ENCODE measurements at regions not wholly inside any gene's neighbourhood (a gene's known extent, or its start where the extent isn't known, plus 50 kb on each side); places are given as distances from the start of the nearest gene placed in this dataset.

DNA sequence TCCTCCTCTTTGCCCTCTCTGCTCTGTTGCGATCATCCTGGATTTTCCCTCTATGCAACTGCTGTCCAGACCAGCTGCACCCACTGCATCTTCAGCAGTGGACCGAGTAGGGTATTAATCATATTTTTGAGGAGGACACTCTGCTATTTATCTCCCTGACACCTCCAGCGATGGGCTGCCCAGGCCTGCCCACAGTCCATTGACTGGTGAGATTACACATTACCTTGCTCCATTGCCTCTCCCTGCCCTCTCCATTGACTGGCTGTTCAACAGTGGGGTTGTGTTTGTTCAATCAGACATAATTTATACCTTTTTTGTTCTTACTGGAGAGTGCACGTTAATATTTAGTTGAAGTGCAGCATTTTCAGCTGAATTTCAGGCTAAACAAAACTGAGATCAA is 559.3 kb upstream of the ARRDC4 start:
- POLR2A ChIA-PET = no interaction called here
- TF ChIP-seq JUN (IDR thresholded peaks at IDR 0.05; ENCODE audit: borderline replicate concordance, insufficient read depth, insufficient read length, low read depth) = no peak
- TF ChIP-seq POLR2AphosphoS5 (IDR thresholded peaks at IDR 0.05; ENCODE audit: insufficient read depth, low read depth, low read length) = no peak
- TF ChIP-seq FOS (IDR thresholded peaks at IDR 0.05; ENCODE audit: borderline replicate concordance, insufficient read depth, low read length) = no peak
- no peak for TF ChIP-seq EZH2 (IDR thresholded peaks at IDR 0.05; ENCODE audit: borderline replicate concordance, low read depth, low read length, severe bottlenecking)
- TF ChIP-seq GATA2 (IDR thresholded peaks at IDR 0.05; ENCODE audit: insufficient read depth, insufficient read length, low read depth, low read length) = no peak
- TF ChIP-seq MYC (IDR thresholded peaks at IDR 0.05; ENCODE audit: low read depth, low read length) = no peak
- Histone ChIP-seq H4K20me1 (replicated peaks; ENCODE audit: control insufficient read depth, extremely low read depth, insufficient read depth, low read length) (no peaks in the 10 kb centered on the region), H3K4me3 (replicated peaks in 1 of 3; ENCODE audit: insufficient read depth in 1 of 3, low read depth in 1 of 3, low read length in 3 of 3) (no peak overlapping the region), H3K9me3 (replicated peaks; ENCODE audit: control insufficient read depth, insufficient read depth, low read length) (no peaks in the 10 kb centered on the region), H3K4me1 (ENCODE audit: control insufficient read depth, extremely low read depth, insufficient read depth, low read length) (no peaks in the 10 kb centered on the region), H3K27ac (ENCODE audit: insufficient read depth, low read depth, low read length) (no peak overlapping the region), H3K9me1 (replicated peaks; ENCODE audit: control insufficient read depth, extremely low read depth, insufficient read depth, low read length) (no peaks in the 10 kb centered on the region), H3K4me2 (ENCODE audit: insufficient read depth, low read length) (no peak overlapping the region), H3K36me3 (ENCODE audit: control insufficient read depth in 2 of 2, extremely low read depth in 1 of 2, insufficient read depth in 2 of 2, low read length in 2 of 2) (no peaks in the 10 kb centered on the region), H2AFZ (ENCODE audit: low read depth, low read length) (no peak overlapping the region), H3K27me3 (ENCODE audit: control insufficient read depth in 2 of 2, insufficient read depth in 2 of 2, low read length in 2 of 2) (no peaks in the 10 kb centered on the region), H3K9ac (replicated peaks; ENCODE audit: extremely low read depth, insufficient read depth, low read length) (no peak overlapping the region), H3K79me2 (ENCODE audit: control insufficient read depth, insufficient read depth, low read length) (no peaks in the 10 kb centered on the region)
- DNase-seq (ENCODE audit: low read depth, low spot score) = no peak
- dilution Hi-C loops (cut with MboI; ENCODE audit: extremely low pct_ligation_motif_present, low sequenced_read_pairs) = no loop called here
- intact Hi-C loops (cut with micrococcal nuclease) = no loop called here
- CTCF ChIA-PET = no interaction called here
- no TSS peak for BruUV-seq (replicated peaks)
- no peak for FAIRE-seq

DNA sequence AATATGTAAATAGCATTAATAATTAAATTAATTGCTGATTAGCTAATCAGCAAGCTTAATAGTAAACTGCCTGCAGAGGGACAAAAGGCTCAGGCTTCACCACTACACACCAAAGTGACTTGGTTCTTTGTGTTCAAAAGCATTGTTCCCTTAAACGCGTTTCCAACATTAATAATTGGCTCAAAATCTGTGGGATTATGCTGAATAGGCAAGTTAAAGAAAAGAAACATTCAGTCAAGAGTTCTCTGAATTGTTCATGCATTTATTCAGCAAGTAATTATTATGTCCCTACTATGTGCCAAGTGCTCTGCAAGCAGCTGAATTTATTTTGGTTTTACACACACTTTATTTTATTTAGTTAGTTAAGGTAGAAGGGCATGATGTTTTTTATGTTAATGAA is 558.5 kb upstream of the ARRDC4 start:
- POLR2A ChIA-PET = no interaction called here

More for the DNA sequence above, 558.5 kb upstream of the ARRDC4 start:
- H3K9me1 ChIP-seq (replicated peaks; ENCODE audit: control insufficient read depth, extremely low read depth, insufficient read depth, low read length) = no peaks in the 10 kb centered on the region
- intact Hi-C loops (cut with micrococcal nuclease) (no loop called here), dilution Hi-C loops (cut with MboI; ENCODE audit: extremely low pct_ligation_motif_present, low sequenced_read_pairs) (no loop called here)
- BruUV-seq (replicated peaks) = no TSS peak
- no peaks in the 10 kb centered on the region for H3K36me3 ChIP-seq (ENCODE audit: control insufficient read depth in 2 of 2, extremely low read depth in 1 of 2, insufficient read depth in 2 of 2, low read length in 2 of 2)
- no peak for FAIRE-seq
- no peak overlapping the region for H2AFZ ChIP-seq (ENCODE audit: low read depth, low read length)
- no peak overlapping the region for H3K9ac ChIP-seq (replicated peaks; ENCODE audit: extremely low read depth, insufficient read depth, low read length)
- H3K4me2 ChIP-seq (ENCODE audit: insufficient read depth, low read length) = no peak overlapping the region
- H3K4me1 ChIP-seq (ENCODE audit: control insufficient read depth, extremely low read depth, insufficient read depth, low read length) = no peaks in the 10 kb centered on the region
- no peak for DNase-seq (ENCODE audit: low read depth, low spot score)
- H3K4me3 ChIP-seq (replicated peaks in 1 of 3; ENCODE audit: insufficient read depth in 1 of 3, low read depth in 1 of 3, low read length in 3 of 3) = no peak overlapping the region
- H3K9me3 ChIP-seq (replicated peaks; ENCODE audit: control insufficient read depth, insufficient read depth, low read length) = no peaks in the 10 kb centered on the region
- H3K79me2 ChIP-seq (ENCODE audit: control insufficient read depth, insufficient read depth, low read length) = no peaks in the 10 kb centered on the region
- no peak overlapping the region for H3K27ac ChIP-seq (ENCODE audit: insufficient read depth, low read depth, low read length)
- no peaks in the 10 kb centered on the region for H4K20me1 ChIP-seq (replicated peaks; ENCODE audit: control insufficient read depth, extremely low read depth, insufficient read depth, low read length)
- CTCF ChIA-PET = no interaction called here
- no peaks in the 10 kb centered on the region for H3K27me3 ChIP-seq (ENCODE audit: control insufficient read depth in 2 of 2, insufficient read depth in 2 of 2, low read length in 2 of 2)
- TF ChIP-seq JUN (IDR thresholded peaks at IDR 0.05; ENCODE audit: borderline replicate concordance, insufficient read depth, insufficient read length, low read depth) (no peak), FOS (IDR thresholded peaks at IDR 0.05; ENCODE audit: borderline replicate concordance, insufficient read depth, low read length) (no peak), EZH2 (IDR thresholded peaks at IDR 0.05; ENCODE audit: borderline replicate concordance, low read depth, low read length, severe bottlenecking) (no peak), POLR2AphosphoS5 (IDR thresholded peaks at IDR 0.05; ENCODE audit: insufficient read depth, low read depth, low read length) (no peak), GATA2 (IDR thresholded peaks at IDR 0.05; ENCODE audit: insufficient read depth, insufficient read length, low read depth, low read length) (no peak), POLR2A (IDR thresholded peaks at IDR 0.05; ENCODE audit: low read depth, low read length) (no peak), MYC (IDR thresholded peaks at IDR 0.05; ENCODE audit: low read depth, low read length) (no peak)
- TF ChIP-seq, protein P1, sequence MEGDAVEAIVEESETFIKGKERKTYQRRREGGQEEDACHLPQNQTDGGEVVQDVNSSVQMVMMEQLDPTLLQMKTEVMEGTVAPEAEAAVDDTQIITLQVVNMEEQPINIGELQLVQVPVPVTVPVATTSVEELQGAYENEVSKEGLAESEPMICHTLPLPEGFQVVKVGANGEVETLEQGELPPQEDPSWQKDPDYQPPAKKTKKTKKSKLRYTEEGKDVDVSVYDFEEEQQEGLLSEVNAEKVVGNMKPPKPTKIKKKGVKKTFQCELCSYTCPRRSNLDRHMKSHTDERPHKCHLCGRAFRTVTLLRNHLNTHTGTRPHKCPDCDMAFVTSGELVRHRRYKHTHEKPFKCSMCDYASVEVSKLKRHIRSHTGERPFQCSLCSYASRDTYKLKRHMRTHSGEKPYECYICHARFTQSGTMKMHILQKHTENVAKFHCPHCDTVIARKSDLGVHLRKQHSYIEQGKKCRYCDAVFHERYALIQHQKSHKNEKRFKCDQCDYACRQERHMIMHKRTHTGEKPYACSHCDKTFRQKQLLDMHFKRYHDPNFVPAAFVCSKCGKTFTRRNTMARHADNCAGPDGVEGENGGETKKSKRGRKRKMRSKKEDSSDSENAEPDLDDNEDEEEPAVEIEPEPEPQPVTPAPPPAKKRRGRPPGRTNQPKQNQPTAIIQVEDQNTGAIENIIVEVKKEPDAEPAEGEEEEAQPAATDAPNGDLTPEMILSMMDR (IDR thresholded peaks at IDR 0.05; ENCODE audit: extremely low read depth in 1 of 2, insufficient read depth in 1 of 2, low read depth in 1 of 2, low read length in 2 of 2) = no peak
- TF ChIP-seq, protein P2, sequence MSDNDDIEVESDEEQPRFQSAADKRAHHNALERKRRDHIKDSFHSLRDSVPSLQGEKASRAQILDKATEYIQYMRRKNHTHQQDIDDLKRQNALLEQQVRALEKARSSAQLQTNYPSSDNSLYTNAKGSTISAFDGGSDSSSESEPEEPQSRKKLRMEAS (IDR thresholded peaks at IDR 0.05; ENCODE audit: insufficient read depth, insufficient read length) = no peak

Measured in endothelial cell of umbilical vein (primary cell).